HEK293 (cell line): ENCODE measurements at regions not wholly inside any gene's neighbourhood (a gene's known extent, or its start where the extent isn't known, plus 50 kb on each side); places are given as distances from the start of the nearest gene placed in this dataset.

ENCODE experiments used
- CTCF ChIA-PET: fragments of 350-600 bp; formaldehyde crosslinking; extraction: SDS; loops from one replicate; lab custom pipeline; 2021; ENCODE audit warnings: antibody characterized with exemption; lab: Yijun Ruan, JAX
- POLR2A ChIA-PET: fragments of 300-600 bp; formaldehyde crosslinking; extraction: SDS; loops from one replicate; lab custom pipeline; 2020; ENCODE audit warnings: antibody characterized with exemption, inconsistent platforms; lab: Yijun Ruan, JAX
- H3K27ac ChIP-seq: fragments of 200-500 bp; sonication (Bioruptor generic); 2 replicates; pipeline ENCODE4 v1.5.1; 2014; ENCODE audit warnings: low read depth, low read length, control low read depth, inconsistent platforms; ENCODE audit errors: extremely low read depth
- H3K36me3 ChIP-seq, 2 experiments: fragments of 200-500 bp in 1 of 2; sonication (Bioruptor generic) in 1 of 2; 1 replicate in 1 of 2; 2 replicates in 1 of 2; pipeline ENCODE4 v1.5.1; 2014 to 2017; ENCODE audit warnings: inconsistent platforms in 2 of 2, low read length in 2 of 2; ENCODE audit not compliant: control insufficient read depth in 2 of 2, insufficient read depth in 1 of 2
- H3K4me1 ChIP-seq: fragments of 200-500 bp; sonication (Bioruptor generic); 2 replicates; pipeline ENCODE4 v1.5.1; 2014; ENCODE audit warnings: mild to moderate bottlenecking, low read length, inconsistent platforms; ENCODE audit not compliant: control insufficient read depth, insufficient read depth
- H3K4me3 ChIP-seq: 2 replicates; pipeline ENCODE4 v1.5.1; 2011; ENCODE audit warnings: low read depth, mild to moderate bottlenecking, control low read depth, low read length, moderate library complexity
- H3K9me3 ChIP-seq: fragments of 200-500 bp; sonication (Bioruptor generic); 2 replicates; pipeline ENCODE4 v1.5.1; 2014; ENCODE audit warnings: low read depth, low read length, inconsistent platforms; ENCODE audit not compliant: control insufficient read depth, insufficient read depth
- FEZF1 ChIP-seq: fragments of 450-650 bp; formaldehyde crosslinking; IDR thresholded peaks from 2 replicates; pipeline ENCODE4 v1.5.1; 2016; ENCODE audit warnings: missing biosample characterization, missing genetic modification characterization
- HOXA7 ChIP-seq: sonication (generic); formaldehyde crosslinking; IDR thresholded peaks from 2 replicates; pipeline ENCODE4 v1.8.1; 2022; ENCODE audit warnings: missing genetic modification reagents, borderline replicate concordance
- KLF1 ChIP-seq: fragments of 450-650 bp; formaldehyde crosslinking; IDR thresholded peaks from 2 replicates; pipeline ENCODE4 v1.5.1; 2016; ENCODE audit warnings: missing biosample characterization, missing genetic modification characterization
- MEIS1 ChIP-seq: sonication (generic); formaldehyde crosslinking; IDR thresholded peaks from 2 replicates; pipeline ENCODE4 v1.8.1; 2022; ENCODE audit warnings: missing genetic modification reagents, mild to moderate bottlenecking, borderline replicate concordance
- PRDM1 ChIP-seq: fragments of 450-650 bp; formaldehyde crosslinking; IDR thresholded peaks from 2 replicates; pipeline ENCODE4; 2016; ENCODE audit warnings: missing biosample characterization, missing genetic modification characterization
- ZNF112 ChIP-seq: fragments of 450-650 bp; formaldehyde crosslinking; IDR thresholded peaks from 2 replicates; pipeline ENCODE4 v1.5.0; 2017; ENCODE audit warnings: missing biosample characterization, missing genetic modification characterization
- ZNF146 ChIP-seq: fragments of 450-650 bp; formaldehyde crosslinking; IDR thresholded peaks from 2 replicates; pipeline ENCODE4 v1.5.1; 2016; ENCODE audit warnings: missing biosample characterization, missing genetic modification characterization
- ZSCAN23 ChIP-seq: fragments of 450-650 bp; formaldehyde crosslinking; IDR thresholded peaks from 2 replicates; pipeline ENCODE4 v1.5.1; 2016; ENCODE audit warnings: missing biosample characterization, missing genetic modification characterization
- TF ChIP-seq, protein P1 (sequence below): fragments of 450-650 bp; formaldehyde crosslinking; IDR thresholded peaks from 2 replicates; pipeline ENCODE4 v1.5.1; 2016; ENCODE audit warnings: missing biosample characterization, missing genetic modification characterization, low read depth
- TF ChIP-seq, protein P2 (sequence below): fragments of 450-650 bp; formaldehyde crosslinking; IDR thresholded peaks from 2 replicates; pipeline ENCODE4 v1.5.1; 2016; ENCODE audit warnings: missing biosample characterization, missing genetic modification characterization, low read depth
- TF ChIP-seq, protein P3 (sequence below): fragments of 450-650 bp; formaldehyde crosslinking; conservative IDR thresholded peaks from 2 replicates; pipeline ENCODE4 v1.5.1; 2016; ENCODE audit warnings: low read depth, missing biosample characterization, missing genetic modification characterization
- TF ChIP-seq, protein P4 (sequence below): fragments of 450-650 bp; formaldehyde crosslinking; IDR thresholded peaks from 2 replicates; pipeline ENCODE4 v1.5.1; 2017; ENCODE audit warnings: missing biosample characterization, mild to moderate bottlenecking, missing genetic modification characterization, moderate library complexity
- TF ChIP-seq, protein P5 (sequence below): fragments of 450-650 bp; formaldehyde crosslinking; IDR thresholded peaks from 2 replicates; pipeline ENCODE4 v1.5.0; 2017; ENCODE audit warnings: missing biosample characterization, missing genetic modification characterization, borderline replicate concordance
- TF ChIP-seq, protein P6 (sequence below): fragments of 450-650 bp; formaldehyde crosslinking; IDR thresholded peaks from 2 replicates; pipeline ENCODE4 v1.5.1; 2016; ENCODE audit warnings: missing biosample characterization, missing genetic modification characterization

DNA sequence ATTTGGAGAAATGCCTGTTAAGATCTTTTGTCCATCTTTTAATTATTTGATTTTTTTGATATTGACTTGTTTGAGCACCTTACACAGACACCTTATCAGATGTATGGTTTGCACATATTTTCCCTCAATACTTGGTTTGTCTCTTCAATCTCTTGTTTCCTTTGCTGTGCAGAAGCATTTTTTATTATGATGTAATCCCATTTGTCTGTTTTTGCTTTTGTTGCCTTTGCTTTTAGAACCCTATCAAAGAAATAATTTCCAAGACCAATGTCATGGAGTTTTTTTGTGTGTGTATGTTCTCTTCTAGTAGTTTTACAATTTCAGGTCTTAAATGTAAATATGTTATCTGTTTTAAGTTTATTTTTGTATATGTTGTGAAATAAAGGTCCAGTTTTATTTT, 73.9 kb downstream of the HTR1B start:
- CTCF ChIA-PET = no interaction called here
- TF ChIP-seq, protein P1, sequence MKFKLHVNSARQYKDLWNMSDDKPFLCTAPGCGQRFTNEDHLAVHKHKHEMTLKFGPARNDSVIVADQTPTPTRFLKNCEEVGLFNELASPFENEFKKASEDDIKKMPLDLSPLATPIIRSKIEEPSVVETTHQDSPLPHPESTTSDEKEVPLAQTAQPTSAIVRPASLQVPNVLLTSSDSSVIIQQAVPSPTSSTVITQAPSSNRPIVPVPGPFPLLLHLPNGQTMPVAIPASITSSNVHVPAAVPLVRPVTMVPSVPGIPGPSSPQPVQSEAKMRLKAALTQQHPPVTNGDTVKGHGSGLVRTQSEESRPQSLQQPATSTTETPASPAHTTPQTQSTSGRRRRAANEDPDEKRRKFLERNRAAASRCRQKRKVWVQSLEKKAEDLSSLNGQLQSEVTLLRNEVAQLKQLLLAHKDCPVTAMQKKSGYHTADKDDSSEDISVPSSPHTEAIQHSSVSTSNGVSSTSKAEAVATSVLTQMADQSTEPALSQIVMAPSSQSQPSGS (tag by site-specific recombination) = peak; percentile 62; the same call in 1 of the 2 replicates
- TF ChIP-seq KLF1 = no peak
- Histone ChIP-seq H3K4me1 (no peaks in the 10 kb centered on the region), H3K9me3 (no peaks in the 10 kb centered on the region), H3K36me3 (no peaks in the 10 kb centered on the region), H3K4me3 (no peak overlapping the region), H3K27ac (no peak overlapping the region)
- POLR2A ChIA-PET = no interaction called here

DNA sequence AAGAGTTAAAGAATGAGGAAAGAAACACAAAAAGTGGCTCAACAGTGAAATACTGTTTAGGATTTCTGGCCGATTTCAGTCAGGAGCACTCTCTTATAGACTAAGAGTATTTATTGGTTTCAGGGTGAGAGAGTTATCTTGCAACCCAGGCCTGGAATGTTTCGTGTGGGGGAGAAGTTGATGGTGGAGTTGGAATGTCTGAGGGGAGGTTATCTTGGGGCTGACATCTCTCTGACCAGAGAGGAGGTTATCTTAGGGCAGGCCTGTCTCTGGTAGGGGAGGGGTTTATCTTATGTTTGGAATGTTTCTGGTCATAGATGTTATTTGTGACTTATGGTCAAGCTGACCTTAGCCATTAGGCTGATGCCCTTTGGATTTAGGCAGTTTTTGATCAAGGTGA, 80.3 kb downstream of the HTR1B start:
- no peaks in the 10 kb centered on the region for H3K9me3 ChIP-seq
- no peaks in the 10 kb centered on the region for H3K36me3 ChIP-seq
- TF ChIP-seq, protein P2, sequence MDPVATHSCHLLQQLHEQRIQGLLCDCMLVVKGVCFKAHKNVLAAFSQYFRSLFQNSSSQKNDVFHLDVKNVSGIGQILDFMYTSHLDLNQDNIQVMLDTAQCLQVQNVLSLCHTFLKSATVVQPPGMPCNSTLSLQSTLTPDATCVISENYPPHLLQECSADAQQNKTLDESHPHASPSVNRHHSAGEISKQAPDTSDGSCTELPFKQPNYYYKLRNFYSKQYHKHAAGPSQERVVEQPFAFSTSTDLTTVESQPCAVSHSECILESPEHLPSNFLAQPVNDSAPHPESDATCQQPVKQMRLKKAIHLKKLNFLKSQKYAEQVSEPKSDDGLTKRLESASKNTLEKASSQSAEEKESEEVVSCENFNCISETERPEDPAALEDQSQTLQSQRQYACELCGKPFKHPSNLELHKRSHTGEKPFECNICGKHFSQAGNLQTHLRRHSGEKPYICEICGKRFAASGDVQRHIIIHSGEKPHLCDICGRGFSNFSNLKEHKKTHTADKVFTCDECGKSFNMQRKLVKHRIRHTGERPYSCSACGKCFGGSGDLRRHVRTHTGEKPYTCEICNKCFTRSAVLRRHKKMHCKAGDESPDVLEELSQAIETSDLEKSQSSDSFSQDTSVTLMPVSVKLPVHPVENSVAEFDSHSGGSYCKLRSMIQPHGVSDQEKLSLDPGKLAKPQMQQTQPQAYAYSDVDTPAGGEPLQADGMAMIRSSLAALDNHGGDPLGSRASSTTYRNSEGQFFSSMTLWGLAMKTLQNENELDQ (tag by site-specific recombination) = no peak
- TF ChIP-seq, protein P3, sequence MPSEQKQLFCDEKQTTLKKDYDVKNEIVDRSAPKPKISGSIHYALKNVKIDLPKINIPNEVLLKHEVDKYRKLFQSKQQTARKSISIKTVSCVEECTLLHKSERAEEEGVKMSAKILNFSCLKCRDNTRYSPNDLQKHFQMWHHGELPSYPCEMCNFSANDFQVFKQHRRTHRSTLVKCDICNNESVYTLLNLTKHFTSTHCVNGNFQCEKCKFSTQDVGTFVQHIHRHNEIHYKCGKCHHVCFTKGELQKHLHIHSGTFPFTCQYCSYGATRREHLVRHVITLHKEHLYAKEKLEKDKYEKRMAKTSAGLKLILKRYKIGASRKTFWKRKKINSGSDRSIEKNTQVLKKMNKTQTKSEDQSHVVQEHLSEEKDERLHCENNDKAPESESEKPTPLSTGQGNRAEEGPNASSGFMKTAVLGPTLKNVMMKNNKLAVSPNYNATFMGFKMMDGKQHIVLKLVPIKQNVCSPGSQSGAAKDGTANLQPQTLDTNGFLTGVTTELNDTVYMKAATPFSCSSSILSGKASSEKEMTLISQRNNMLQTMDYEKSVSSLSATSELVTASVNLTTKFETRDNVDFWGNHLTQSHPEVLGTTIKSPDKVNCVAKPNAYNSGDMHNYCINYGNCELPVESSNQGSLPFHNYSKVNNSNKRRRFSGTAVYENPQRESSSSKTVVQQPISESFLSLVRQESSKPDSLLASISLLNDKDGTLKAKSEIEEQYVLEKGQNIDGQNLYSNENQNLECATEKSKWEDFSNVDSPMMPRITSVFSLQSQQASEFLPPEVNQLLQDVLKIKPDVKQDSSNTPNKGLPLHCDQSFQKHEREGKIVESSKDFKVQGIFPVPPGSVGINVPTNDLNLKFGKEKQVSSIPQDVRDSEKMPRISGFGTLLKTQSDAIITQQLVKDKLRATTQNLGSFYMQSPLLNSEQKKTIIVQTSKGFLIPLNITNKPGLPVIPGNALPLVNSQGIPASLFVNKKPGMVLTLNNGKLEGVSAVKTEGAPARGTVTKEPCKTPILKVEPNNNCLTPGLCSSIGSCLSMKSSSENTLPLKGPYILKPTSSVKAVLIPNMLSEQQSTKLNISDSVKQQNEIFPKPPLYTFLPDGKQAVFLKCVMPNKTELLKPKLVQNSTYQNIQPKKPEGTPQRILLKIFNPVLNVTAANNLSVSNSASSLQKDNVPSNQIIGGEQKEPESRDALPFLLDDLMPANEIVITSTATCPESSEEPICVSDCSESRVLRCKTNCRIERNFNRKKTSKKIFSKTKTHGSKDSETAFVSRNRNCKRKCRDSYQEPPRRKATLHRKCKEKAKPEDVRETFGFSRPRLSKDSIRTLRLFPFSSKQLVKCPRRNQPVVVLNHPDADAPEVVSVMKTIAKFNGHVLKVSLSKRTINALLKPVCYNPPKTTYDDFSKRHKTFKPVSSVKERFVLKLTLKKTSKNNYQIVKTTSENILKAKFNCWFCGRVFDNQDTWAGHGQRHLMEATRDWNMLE (tag by site-specific recombination) = no peak
- TF ChIP-seq FEZF1 (tag by site-specific recombination) = no peak
- TF ChIP-seq MEIS1 (CRISPR knock-in tag) = no peak
- TF ChIP-seq, protein P1 (tag by site-specific recombination) = no peak
- no peak for TF ChIP-seq ZSCAN23
- no peak for TF ChIP-seq ZNF112 (tag by site-specific recombination)
- TF ChIP-seq, protein P4, sequence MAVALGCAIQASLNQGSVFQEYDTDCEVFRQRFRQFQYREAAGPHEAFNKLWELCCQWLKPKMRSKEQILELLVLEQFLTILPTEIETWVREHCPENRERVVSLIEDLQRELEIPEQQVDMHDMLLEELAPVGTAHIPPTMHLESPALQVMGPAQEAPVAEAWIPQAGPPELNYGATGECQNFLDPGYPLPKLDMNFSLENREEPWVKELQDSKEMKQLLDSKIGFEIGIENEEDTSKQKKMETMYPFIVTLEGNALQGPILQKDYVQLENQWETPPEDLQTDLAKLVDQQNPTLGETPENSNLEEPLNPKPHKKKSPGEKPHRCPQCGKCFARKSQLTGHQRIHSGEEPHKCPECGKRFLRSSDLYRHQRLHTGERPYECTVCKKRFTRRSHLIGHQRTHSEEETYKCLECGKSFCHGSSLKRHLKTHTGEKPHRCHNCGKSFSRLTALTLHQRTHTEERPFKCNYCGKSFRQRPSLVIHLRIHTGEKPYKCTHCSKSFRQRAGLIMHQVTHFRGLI (tag by site-specific recombination) = no peak
- TF ChIP-seq HOXA7 (CRISPR knock-in tag) = no peak
- TF ChIP-seq ZNF146 (tag by site-specific recombination) = no peak
- TF ChIP-seq, protein P5, sequence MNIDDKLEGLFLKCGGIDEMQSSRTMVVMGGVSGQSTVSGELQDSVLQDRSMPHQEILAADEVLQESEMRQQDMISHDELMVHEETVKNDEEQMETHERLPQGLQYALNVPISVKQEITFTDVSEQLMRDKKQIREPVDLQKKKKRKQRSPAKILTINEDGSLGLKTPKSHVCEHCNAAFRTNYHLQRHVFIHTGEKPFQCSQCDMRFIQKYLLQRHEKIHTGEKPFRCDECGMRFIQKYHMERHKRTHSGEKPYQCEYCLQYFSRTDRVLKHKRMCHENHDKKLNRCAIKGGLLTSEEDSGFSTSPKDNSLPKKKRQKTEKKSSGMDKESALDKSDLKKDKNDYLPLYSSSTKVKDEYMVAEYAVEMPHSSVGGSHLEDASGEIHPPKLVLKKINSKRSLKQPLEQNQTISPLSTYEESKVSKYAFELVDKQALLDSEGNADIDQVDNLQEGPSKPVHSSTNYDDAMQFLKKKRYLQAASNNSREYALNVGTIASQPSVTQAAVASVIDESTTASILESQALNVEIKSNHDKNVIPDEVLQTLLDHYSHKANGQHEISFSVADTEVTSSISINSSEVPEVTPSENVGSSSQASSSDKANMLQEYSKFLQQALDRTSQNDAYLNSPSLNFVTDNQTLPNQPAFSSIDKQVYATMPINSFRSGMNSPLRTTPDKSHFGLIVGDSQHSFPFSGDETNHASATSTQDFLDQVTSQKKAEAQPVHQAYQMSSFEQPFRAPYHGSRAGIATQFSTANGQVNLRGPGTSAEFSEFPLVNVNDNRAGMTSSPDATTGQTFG (tag by site-specific recombination) = no peak
- TF ChIP-seq, protein P6, sequence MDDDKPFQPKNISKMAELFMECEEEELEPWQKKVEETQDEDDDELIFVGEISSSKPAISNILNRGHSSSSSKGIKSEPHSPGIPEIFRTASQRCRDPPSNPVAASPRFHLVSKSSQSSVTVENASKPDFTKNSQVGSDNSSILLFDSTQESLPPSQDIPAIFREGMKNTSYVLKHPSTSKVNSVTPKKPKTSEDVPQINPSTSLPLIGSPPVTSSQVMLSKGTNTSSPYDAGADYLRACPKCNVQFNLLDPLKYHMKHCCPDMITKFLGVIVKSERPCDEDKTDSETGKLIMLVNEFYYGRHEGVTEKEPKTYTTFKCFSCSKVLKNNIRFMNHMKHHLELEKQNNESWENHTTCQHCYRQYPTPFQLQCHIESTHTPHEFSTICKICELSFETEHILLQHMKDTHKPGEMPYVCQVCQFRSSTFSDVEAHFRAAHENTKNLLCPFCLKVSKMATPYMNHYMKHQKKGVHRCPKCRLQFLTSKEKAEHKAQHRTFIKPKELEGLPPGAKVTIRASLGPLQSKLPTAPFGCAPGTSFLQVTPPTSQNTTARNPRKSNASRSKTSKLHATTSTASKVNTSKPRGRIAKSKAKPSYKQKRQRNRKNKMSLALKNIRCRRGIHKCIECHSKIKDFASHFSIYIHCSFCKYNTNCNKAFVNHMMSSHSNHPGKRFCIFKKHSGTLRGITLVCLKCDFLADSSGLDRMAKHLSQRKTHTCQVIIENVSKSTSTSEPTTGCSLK (tag by site-specific recombination) = no peak
- TF ChIP-seq PRDM1 (tag by site-specific recombination) = no peak
- H3K4me1 ChIP-seq = no peaks in the 10 kb centered on the region
- no peak overlapping the region for H3K27ac ChIP-seq
- H3K4me3 ChIP-seq = no peak overlapping the region
- ChIA-PET POLR2A (no interaction called here), CTCF (no interaction called here)
